Thyroid gland (tissue), 4 donors: ENCODE measurements at regions not wholly inside any gene's neighbourhood (a gene's known extent, or its start where the extent isn't known, plus 50 kb on each side); places are given as distances from the start of the nearest gene placed in this dataset.
"Not testable (repeated sequence)": the region's sequence is repeated elsewhere in the genome, so short reads cannot be mapped to it uniquely, and the experiment has no call there.

ENCODE experiments used
- DNase-seq, 2 donors: peaks; one replicate each; pipeline ENCODE4 v3.0.0-alpha.2; 2019
- H3K27ac ChIP-seq, 3 donors: fragments of 200-600 bp; sonication (generic); 1 replicate in 2 of 3; 2 replicates in 1 of 3; pipeline ENCODE4 v1.5.1; 2016 to 2019; ENCODE audit warnings: mild to moderate bottlenecking in 1 of 3, moderate library complexity in 1 of 3
- H3K27me3 ChIP-seq: fragments of 200-600 bp; sonication (generic); one replicate; pipeline ENCODE4 v1.5.1; 2019
- H3K36me3 ChIP-seq, 2 donors: fragments of 200-600 bp; sonication (generic); one replicate each; pipeline ENCODE4 v1.5.1; 2016 to 2019
- H3K4me1 ChIP-seq, 2 donors: fragments of 200-600 bp; sonication (generic); one replicate each; pipeline ENCODE4 v1.5.1; 2017 to 2019
- H3K4me3 ChIP-seq, 3 donors: fragments of 200-600 bp; sonication (generic); replicated peaks in 1 of 3; 1 replicate in 2 of 3; 2 replicates in 1 of 3; pipeline ENCODE4 v1.5.1; 2016; ENCODE audit warnings: mild to moderate bottlenecking in 1 of 3
- H3K9me3 ChIP-seq: fragments of 200-600 bp; sonication (generic); one replicate; pipeline ENCODE4 v1.5.1; 2017
- POLR2A ChIP-seq, 2 donors: fragments of 450-650 bp; IDR thresholded peaks; one replicate each; pipeline ENCODE4 v1.6.1; 2017; ENCODE audit warnings: antibody characterized with exemption in 2 of 2, mild to moderate bottlenecking in 2 of 2, moderate library complexity in 1 of 2
- WGBS, 2 donors: methylation state at CpG; one replicate each; pipeline ENCODE4 v1.1.5; 2017; 5-methylcytosine and 5-hydroxymethylcytosine counted together
- intact Hi-C: fragments of 100-400 bp; cut with DNase I; formaldehyde crosslinking; loops from one replicate; pipeline ENCODE4 v1.15.1; 2023
- TF ChIP-seq, protein P1 (sequence below), 6 experiments: fragments of 200-600 bp in 3 of 6; fragments of 450-650 bp in 3 of 6; sonication (generic) in 3 of 6; IDR thresholded peaks; one replicate each; pipeline ENCODE4 v1.5.1; 2016 to 2019; ENCODE audit warnings: antibody characterized with exemption in 6 of 6, mild to moderate bottlenecking in 2 of 6, inconsistent platforms in 1 of 6, moderate library complexity in 1 of 6

DNA sequence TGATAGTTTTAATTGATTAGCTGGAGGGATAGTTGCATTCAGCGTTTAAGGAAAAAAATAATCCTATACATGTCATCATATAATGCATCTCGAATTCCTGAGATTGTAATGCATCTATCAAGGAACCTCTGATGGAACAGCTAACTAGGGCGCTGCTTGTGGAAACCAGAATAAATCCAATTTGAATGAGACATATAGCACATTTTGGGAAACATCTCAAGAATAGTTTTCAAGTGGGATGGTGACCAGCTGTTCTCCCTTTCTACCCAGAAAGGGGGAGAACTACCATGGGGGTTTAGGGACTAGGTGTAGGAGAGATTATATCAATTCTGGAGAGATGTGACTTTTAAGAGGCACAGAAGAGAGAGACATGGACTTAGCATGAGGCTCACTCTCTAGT is 319.3 kb upstream of the BRINP1 start:
- Histone ChIP-seq H3K27me3 (no peaks in the 10 kb centered on the region), H3K4me3 (no peak overlapping the region), H3K36me3 (no peaks in the 10 kb centered on the region), H3K9me3 (no peaks in the 10 kb centered on the region), H3K27ac (no peak overlapping the region), H3K4me1 (no peaks in the 10 kb centered on the region)
- TF ChIP-seq, protein P1, sequence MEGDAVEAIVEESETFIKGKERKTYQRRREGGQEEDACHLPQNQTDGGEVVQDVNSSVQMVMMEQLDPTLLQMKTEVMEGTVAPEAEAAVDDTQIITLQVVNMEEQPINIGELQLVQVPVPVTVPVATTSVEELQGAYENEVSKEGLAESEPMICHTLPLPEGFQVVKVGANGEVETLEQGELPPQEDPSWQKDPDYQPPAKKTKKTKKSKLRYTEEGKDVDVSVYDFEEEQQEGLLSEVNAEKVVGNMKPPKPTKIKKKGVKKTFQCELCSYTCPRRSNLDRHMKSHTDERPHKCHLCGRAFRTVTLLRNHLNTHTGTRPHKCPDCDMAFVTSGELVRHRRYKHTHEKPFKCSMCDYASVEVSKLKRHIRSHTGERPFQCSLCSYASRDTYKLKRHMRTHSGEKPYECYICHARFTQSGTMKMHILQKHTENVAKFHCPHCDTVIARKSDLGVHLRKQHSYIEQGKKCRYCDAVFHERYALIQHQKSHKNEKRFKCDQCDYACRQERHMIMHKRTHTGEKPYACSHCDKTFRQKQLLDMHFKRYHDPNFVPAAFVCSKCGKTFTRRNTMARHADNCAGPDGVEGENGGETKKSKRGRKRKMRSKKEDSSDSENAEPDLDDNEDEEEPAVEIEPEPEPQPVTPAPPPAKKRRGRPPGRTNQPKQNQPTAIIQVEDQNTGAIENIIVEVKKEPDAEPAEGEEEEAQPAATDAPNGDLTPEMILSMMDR (IDR thresholded peaks at IDR 0.05) = no peak
- TF ChIP-seq POLR2A (IDR thresholded peaks at IDR 0.05) = no peak
- intact Hi-C loops = no loop called here
- 68 to 72% methylated on average over 3 of the region's 3 CpGs for WGBS, 2 donors
- DNase-seq = no peak

DNA sequence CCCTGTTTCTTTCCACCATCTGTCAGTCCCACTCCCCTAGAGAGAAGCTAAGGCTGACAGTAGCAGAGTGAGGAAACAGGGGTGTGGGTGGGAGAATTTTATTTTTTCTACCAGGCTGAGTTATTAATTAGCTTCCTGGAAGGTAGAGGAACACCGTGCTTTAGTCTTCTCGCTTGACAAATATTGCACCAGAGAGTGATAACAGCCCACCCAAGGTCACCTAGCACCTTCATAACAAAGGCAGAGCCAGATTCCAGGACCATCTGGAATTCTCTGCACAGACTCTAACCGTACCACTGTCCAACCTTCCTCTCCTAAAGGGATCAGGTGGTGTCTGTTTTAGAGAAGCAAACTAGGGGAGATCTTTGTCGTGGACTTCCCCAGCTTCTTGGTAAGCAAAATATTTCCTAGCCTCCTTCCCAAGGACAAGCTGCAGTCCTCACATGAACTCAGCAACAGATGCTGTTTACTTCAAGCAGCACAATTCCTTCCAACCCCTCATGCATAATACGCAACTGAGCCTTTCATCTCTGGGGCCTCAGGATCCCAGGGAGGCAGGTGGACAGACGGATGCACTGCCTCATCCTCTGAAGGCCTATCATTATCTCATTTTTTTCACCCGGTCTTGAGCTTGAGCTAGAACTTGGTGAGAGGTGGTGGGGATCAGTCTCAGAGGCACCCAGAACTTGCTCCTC is 308.7 kb upstream of the BRINP1 start:
- Histone ChIP-seq H3K27ac (no peak overlapping the region), H3K4me3 (no peak overlapping the region), H3K4me1 (no peaks in the 10 kb centered on the region), H3K9me3 (no peaks in the 10 kb centered on the region), H3K27me3 (no peaks in the 10 kb centered on the region), H3K36me3 (no peaks in the 10 kb centered on the region)
- TF ChIP-seq, protein P1 (IDR thresholded peaks at IDR 0.05) = no peak
- no peak for TF ChIP-seq POLR2A (IDR thresholded peaks at IDR 0.05)
- 72 to 81% methylated on average over 7 of the region's 7 CpGs for WGBS, 2 donors
- no peak for DNase-seq
- intact Hi-C loops = no loop called here

DNA sequence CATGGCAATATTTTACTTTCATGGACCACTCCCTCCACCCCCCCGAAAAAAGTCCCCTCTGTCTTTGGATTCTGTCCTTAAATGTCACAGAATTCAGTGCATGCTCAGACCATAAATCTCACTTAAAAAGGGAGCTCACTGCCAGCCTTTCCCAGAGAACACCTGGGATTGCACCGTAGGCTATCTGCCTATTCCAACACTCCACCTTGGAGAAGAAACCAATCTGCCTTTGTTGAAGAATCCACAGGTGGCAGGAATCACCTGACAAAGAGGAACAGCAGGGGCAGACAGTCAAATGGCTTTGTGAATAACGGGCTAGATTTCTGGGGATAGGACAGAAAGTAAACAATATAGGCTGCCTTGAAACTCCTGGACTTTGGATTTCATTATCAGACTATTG is 306.7 kb upstream of the BRINP1 start:
- H3K4me3 ChIP-seq = no peak overlapping the region
- intact Hi-C loops = no loop called here

DNA sequence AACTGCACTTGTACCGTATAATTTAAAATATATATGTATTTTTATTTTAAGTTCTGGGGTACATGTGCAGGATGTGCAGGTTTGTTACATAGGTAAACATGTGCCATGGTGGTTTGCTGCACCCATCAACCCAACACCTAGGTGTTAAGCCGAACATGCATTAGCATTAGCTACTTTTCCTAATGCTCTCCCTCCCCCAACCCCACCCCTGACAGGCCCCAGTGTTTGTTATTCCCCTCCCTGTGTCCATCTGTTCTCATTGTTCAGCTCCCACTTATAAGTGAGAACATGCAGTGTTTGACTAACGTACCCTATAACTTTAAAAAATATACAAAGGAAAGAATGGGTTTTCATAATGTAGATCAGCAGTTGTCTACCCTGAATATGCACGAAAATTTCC is 303.5 kb upstream of the BRINP1 start:
- H3K27me3 ChIP-seq, intact Hi-C loops, DNase-seq, H3K36me3 ChIP-seq, H3K9me3 ChIP-seq, H3K4me1 ChIP-seq, H3K27ac ChIP-seq, H3K4me3 ChIP-seq: not testable (repeated sequence)
- WGBS, 2 donors = 55 to 73% methylated on average over 4 of the region's 4 CpGs

More for the DNA sequence above, 306.7 kb upstream of the BRINP1 start:
- TF ChIP-seq, protein P1 (IDR thresholded peaks at IDR 0.05) = no peak
- TF ChIP-seq POLR2A (IDR thresholded peaks at IDR 0.05) = no peak
- Histone ChIP-seq H3K36me3 (no peaks in the 10 kb centered on the region), H3K27ac (no peak overlapping the region), H3K27me3 (no peaks in the 10 kb centered on the region), H3K4me1 (no peaks in the 10 kb centered on the region), H3K9me3 (no peaks in the 10 kb centered on the region)
- no peak for DNase-seq
- 37 to 42% methylated on average over 3 of the region's 3 CpGs for WGBS, 2 donors

DNA sequence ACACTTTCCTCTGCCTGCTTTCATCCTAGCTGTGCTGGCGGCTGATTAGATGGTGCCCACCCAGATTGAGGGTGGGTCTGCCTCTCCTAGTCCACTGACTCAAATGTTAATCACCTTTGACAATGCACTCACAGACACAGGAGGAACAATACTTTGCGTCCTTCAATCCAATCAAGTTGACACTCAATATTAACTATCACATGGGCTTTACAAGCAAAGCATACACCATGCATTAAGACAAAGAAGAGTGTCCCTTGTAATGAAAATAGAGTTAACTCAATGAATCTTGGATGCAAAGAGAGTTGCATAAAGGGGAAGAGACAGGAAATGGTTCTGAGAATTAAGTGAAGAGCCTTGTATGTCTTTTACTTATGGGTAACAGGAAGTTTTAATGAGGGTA is 298.7 kb upstream of the BRINP1 start:
- TF ChIP-seq, protein P1 (IDR thresholded peaks at IDR 0.05) = no peak
- TF ChIP-seq POLR2A (IDR thresholded peaks at IDR 0.05) = no peak
- WGBS, 2 donors = 92 to 93% methylated on average over 2 of the region's 2 CpGs
- Histone ChIP-seq H3K4me3 (no peak overlapping the region), H3K27ac (no peak overlapping the region), H3K36me3 (no peaks in the 10 kb centered on the region), H3K27me3 (no peaks in the 10 kb centered on the region), H3K4me1 (no peaks in the 10 kb centered on the region), H3K9me3 (no peaks in the 10 kb centered on the region)
- DNase-seq = no peak
- intact Hi-C loops = no loop called here
